ENCODE measurements at regions not wholly inside any gene's neighbourhood (a gene's known extent, or its start where the extent isn't known, plus 50 kb on each side); places are given as distances from the start of the nearest gene placed in this dataset.

DNA sequence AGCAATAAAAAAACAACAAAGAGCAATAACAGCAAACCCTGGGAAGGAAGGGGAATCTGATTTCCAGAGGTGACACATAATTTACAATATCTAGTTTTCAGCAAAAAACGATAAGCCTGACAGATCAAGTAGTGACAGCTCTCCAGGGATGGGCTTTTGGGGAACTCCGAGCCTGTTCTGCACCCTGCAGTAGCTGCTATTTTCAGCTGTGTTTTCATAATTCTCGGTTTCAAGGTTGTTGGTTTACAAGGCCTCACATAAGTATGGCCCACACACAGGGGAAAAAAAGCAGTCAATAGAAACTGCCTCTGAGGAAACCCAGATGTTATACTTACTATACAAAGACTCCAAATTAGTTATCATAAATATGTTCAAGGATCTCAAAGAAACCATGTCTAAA is 67.7 kb upstream of the CTLA4 start:
- DNase-seq (ENCODE audit: insufficient read length, low spot score) (no peak), FAIRE-seq (no peak)
- TF ChIP-seq, protein P1, sequence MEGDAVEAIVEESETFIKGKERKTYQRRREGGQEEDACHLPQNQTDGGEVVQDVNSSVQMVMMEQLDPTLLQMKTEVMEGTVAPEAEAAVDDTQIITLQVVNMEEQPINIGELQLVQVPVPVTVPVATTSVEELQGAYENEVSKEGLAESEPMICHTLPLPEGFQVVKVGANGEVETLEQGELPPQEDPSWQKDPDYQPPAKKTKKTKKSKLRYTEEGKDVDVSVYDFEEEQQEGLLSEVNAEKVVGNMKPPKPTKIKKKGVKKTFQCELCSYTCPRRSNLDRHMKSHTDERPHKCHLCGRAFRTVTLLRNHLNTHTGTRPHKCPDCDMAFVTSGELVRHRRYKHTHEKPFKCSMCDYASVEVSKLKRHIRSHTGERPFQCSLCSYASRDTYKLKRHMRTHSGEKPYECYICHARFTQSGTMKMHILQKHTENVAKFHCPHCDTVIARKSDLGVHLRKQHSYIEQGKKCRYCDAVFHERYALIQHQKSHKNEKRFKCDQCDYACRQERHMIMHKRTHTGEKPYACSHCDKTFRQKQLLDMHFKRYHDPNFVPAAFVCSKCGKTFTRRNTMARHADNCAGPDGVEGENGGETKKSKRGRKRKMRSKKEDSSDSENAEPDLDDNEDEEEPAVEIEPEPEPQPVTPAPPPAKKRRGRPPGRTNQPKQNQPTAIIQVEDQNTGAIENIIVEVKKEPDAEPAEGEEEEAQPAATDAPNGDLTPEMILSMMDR (IDR thresholded peaks at IDR 0.05; ENCODE audit: insufficient read depth, missing control alignments): no peak

DNA sequence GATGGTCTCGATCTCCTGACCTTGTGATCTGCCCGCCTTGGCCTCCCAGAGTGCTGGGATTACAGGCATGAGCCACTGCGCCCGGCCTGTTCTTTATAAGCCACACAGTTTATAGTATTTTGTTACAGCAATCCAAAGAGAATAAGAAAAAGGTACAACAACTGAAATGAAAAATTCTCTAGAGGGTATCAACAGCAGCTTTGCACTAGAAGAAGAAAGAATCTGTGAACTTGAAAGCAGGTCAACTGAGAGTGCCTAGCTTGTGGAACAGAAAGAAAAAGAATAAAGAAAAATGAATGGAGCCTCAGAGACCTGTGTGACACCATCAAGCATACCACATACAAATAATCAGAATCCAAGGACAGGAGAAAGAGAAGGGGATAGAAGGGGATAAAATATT is 66.8 kb upstream of the CTLA4 start:
- TF ChIP-seq, protein P1 (IDR thresholded peaks at IDR 0.05; ENCODE audit: insufficient read depth, missing control alignments): no peak
- FAIRE-seq (no peak), DNase-seq (ENCODE audit: insufficient read length, low spot score) (no peak)

DNA sequence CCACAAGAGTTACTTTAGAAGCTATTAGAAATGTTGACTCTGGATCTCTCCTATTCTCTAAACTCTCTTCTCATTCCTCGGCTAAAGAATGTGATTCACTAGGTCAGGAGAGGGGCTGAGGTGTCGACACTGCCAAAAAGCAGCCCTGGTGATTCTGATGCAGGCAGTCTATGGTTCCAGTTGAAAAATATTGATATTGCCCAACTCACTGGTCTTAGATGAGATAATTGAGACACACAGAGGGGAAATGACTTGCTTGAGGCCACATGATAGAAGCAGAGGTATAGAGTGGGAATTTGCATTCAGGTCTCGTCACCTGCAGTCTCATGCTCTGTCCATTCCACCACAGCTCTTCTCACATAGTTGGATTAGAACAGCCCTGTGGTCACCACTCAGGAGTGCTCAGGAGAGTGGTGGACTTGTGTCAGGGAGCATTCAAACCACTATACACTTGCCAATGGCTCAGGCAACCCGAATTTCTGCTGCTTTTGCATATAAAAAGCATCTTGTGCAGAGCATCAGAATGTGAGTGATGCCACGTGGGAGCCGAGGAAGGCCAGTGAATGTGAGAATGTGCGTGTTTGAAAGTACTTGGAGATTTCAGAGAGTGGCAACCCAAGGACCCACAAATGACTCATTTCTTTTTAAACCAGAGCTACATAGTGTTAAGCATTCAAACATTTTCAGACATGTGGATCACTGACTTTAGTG is 65.1 kb upstream of the CTLA4 start:
- TF ChIP-seq, protein P1 (IDR thresholded peaks at IDR 0.05; ENCODE audit: insufficient read depth, missing control alignments): no peak
- no peak for FAIRE-seq
- DNase-seq (ENCODE audit: insufficient read length, low spot score): no peak

DNA sequence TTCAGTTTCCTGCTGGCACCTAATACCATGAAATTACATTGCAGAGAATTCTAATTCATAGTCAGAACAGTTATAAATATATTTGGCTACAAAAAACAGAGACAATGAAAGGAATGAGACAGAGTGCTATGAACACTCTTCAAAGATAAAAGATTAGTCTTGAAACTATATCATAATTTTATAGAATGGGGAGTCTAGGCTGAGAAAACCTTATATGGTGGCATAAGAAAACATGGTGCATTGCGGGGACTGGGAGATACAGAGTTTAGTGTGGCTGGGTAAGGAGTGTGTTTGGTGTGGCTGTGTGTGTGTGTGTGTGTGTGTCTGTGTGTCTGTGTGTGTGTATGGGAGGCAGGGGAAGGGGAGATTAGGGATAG is 64.5 kb upstream of the CTLA4 start:
- DNase-seq (ENCODE audit: insufficient read length, low spot score) (no peak), FAIRE-seq (no peak)
- TF ChIP-seq, protein P1 (IDR thresholded peaks at IDR 0.05; ENCODE audit: insufficient read depth, missing control alignments): no peak

DNA sequence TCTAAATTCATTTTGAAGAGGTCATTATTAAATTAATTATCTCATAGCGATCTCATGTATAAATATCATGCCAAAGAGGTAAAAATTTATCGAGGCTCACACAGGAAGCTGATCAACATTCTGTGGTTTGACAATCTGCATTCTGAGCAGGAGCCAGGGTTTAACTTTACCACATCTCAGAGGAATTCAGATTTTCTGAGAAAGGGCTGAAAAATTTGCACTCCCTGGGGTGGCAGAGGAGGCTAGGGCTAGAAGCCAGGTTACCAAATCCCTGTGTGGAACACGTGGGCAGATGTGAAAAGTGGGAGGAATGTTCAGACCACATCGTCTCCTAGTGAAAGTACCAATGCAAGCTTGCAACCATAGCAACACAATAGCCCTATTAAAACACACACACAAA is 63.5 kb upstream of the CTLA4 start:
- FAIRE-seq (no peak), DNase-seq (ENCODE audit: insufficient read length, low spot score) (no peak)
- TF ChIP-seq, protein P1 (IDR thresholded peaks at IDR 0.05; ENCODE audit: insufficient read depth, missing control alignments): no peak

DNA sequence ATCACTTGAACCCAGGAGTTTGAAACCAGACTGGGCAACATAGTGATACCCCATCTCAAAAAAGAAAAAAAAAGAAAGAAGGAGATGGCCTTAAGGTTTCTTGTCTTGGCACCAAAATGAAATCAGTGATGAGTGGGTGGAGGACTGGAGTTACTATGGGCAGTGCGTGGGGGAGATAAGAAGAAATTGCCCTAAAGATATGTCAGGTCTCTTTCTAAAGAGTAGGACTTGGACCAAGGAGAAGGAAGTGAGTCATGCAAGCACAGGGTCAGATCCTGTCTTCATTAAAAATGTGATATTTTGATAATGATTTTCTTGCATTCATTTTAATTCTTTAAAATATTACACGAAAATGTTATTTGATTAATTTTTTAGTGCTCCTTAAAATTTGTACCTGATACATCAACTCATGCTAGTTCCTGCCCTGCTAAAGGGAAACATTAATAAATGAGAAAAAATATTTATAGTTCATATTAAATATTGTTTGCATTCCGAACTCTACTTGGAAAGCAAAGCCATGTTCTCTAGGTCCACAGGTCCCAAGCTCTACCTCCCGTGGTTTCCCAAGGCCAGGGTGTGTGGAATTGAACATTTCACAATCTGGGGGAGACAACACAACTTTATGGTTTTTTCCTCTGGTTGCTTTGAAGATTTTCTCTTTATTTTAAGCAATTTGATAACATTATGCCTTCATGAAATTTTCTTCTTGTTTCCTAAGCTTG is 62.6 kb upstream of the CTLA4 start:
- TF ChIP-seq, protein P1 (IDR thresholded peaks at IDR 0.05; ENCODE audit: insufficient read depth, missing control alignments): no peak
- DNase-seq (ENCODE audit: insufficient read length, low spot score) (no peak), FAIRE-seq (no peak)

DNA sequence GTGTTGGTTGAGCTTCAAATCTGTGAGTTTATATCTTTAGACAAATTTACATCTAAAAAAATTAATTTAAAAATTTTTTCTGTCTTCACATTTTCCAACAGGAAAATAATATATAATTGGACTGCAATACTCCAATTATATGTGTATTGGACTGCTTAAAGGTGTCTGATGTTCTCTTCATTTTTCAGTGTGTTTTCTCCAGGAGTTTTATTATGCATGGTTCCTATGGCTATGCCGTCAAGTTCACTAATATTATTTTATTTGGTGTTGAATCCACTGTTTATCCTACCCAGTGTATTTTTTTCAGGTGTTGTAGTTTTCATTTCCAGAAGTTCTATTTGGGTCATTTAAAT is 62.1 kb upstream of the CTLA4 start:
- FAIRE-seq (no peak), DNase-seq (ENCODE audit: insufficient read length, low spot score) (no peak)
- TF ChIP-seq, protein P1 (IDR thresholded peaks at IDR 0.05; ENCODE audit: insufficient read depth, missing control alignments): no peak

Measured in D721Med (cell line).